HG03457 (cell line): ENCODE measurements at regions not wholly inside any gene's neighbourhood (a gene's known extent, or its start where the extent isn't known, plus 50 kb on each side); places are given as distances from the start of the nearest gene placed in this dataset.
"Not testable (repeated sequence)": the region's sequence is repeated elsewhere in the genome, so short reads cannot be mapped to it uniquely, and the experiment has no call there.

Source experiments
- ATAC-seq: cut with Tn5 transposase; IDR thresholded peaks from one replicate; pipeline ENCODE4 v1.9.1; 2021; ENCODE audit warnings: moderate number of reproducible peaks; ENCODE audit not compliant: unreplicated experiment

DNA sequence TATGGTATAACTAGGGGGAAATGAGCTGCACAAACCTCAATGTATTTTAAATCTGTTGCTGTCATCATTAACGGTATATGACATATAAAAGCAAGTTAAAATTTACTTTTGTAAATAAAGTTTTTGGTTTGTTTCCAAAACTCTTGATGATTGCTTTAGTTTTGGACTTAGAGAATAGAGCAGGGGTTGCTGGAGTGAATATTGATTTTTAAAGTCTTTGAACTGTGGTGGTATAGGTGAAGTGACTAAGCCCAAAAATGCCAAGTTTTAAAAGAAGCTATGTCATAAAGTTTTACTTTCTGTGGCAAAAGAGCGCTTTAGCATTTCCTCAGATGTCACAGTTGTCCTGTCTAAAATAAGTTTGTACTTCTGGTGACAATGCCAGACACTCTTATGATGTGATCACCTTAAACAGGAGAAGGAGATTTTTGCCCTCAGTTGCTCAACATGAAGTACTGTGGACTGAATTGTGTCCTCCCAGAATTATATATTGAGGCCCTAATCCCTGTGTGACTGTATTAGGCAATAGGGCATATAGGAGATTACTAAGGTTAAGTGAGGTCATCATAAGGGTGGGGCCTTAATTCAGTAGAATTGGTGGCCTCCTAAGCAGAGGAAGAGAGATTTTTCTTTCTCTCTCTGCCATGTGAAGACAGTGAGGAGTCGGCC lies 175.2 kb upstream of the PLGLB1 start:
- not testable (repeated sequence) for ATAC-seq

- ATAC-seq: not testable (repeated sequence)
Observed at GRCh38 chr2:87198422-87198821, 176.8 kb upstream of the PLGLB1 start.

DNA sequence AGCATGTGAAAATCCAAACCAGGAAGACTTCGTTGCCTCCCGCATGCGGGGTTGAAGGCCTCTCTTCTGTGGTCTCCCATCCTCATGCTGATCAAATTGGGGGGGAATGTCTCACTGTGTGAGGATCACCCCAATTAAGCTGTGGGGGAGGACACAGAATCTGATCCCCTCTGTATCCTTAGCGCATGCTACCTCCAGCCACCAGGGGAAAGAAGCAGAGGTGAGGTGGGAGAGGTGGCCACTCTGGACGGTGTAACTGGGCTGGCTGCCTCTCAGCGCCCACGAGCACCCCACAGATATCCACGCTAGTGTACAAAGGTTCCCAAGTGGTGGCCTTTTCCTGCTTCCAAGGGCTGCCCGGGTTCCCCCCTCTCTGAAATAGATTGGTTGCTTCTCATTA lies 177.6 kb upstream of the PLGLB1 start:
- not testable (repeated sequence) for ATAC-seq

DNA sequence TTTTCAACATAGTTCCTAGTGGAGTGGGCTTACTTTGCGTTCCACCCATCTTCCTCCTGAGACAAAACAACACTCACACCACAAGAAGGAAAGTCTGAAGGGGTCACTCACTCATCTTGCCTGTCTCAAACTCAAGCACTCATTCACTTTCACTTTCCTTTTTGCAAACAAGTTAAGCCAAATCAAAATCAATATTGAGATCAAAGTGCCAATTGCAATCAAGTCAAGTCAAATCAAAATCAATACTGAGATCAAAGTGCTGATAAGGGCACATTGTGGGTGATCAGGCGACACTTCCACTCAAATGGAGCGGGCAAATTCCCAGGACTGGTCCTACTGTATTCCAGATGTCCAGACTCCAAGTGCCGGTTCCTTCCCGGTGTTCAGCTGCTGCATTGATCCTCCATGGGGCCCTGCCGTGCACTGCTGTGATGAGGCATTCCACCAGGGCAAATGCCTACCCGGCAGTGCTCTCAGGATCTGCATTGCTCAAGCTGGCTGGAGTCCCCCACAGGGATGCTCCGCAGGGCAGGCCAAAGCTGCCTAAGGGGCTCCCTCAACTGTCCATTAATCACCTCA lies 183.0 kb upstream of the PLGLB1 start:
- not testable (repeated sequence) for ATAC-seq

GRCh38 chr2:87212938-87213337 lies 191.3 kb upstream of the PLGLB1 start:
- not testable (repeated sequence) for ATAC-seq

DNA sequence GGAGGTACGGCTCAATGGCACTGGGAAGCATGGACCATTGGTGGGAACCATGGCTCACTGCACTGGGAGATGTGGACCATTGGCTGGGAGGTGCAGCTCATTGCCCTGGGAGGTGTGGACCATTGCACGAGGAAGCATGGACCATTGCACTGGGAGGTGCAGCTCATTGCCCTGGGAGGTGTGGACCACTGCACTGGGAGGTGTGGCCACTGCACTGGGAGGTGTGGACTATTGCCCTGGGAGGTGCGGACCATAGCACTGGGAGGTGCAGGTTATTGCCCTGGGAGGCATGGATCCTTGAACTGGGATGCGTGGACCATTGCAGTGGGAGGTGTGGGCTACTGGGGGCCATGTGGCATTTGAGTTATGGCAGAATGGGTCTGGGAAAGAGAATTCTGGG lies 195.4 kb upstream of the PLGLB1 start:
- not testable (repeated sequence) for ATAC-seq

GRCh38 chr2:87217741-87218410 lies 196.2 kb upstream of the PLGLB1 start:
- ATAC-seq: not testable (repeated sequence)

DNA sequence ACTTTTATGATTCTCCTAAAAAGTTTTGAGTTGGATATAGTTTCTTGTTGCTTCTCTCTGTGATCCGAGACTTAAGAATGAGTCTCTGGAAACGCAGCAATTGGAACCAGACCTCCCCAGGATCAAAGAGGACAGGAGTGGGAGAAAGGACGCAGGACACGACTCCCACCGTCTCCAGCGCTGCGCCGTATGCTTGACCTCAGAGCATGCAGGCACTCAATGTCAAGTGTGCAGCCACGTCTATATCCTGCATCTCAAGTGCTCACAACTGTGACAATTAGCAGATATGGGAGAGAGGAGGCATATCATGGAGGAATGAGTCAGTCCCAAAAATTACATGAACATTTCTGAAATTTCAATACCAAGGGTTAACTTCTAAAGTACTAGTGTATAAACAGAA lies 199.0 kb upstream of the PLGLB1 start:
- ATAC-seq: not testable (repeated sequence)

DNA sequence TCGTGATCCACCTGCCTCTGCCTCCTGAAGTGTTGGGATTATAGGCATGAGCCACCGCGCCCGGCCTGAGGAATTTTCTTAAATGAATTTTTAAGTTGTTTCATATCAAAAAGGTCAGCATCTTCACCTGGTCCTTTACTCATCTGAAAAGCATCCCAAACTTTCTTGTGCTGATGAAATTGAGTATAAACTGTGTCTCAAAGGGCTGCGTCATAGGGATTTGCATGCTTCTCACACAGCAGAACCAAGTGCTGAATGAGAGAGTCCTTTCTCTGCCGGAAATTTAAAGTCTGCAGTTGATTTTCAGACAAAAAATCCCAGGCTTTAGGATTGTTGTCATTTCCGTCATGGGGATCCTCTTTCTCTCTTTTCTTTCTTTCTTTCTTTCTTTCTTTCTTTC lies 200.5 kb upstream of the PLGLB1 start:
- ATAC-seq: not testable (repeated sequence)

GRCh38 chr2:87223873-87224272 lies 202.2 kb upstream of the PLGLB1 start:
- not testable (repeated sequence) for ATAC-seq

DNA sequence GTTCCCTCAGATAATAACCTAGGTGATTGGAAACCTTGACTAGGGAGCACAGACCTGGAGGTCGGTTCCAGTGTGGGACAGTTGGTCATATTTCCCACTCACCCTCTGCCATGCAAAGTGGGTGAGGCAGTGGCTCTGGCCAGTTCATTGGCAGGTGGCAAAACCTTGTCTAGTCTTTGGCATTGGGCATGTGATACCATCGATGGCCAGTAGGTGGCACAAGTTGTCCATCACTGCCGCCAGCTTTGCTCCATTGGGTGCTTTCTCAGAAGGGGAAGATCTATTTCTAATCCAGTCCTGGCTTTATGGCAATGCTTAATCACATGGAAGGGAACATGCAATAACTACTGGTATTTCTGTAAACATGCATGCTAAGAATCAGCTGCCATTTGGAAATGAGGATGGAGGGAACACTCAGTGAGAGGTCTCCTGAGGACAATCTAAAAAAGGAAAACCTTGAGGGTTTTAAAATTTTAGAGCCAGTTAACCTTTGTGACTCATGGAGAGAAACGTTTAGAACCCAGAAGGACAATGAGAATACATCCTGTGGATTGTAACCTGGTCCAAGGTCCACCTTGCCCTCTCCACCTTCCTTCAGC lies 207.5 kb upstream of the PLGLB1 start:
- ATAC-seq: not testable (repeated sequence)

- not testable (repeated sequence) for ATAC-seq
Observed at GRCh38 chr2:87229964-87230363, 208.3 kb upstream of the PLGLB1 start.

- ATAC-seq: not testable (repeated sequence)
Observed at GRCh38 chr2:87235333-87235981, 213.8 kb upstream of the PLGLB1 start.

- ATAC-seq: not testable (repeated sequence)
Observed at GRCh38 chr2:87237570-87238336, 216.1 kb upstream of the PLGLB1 start.

DNA sequence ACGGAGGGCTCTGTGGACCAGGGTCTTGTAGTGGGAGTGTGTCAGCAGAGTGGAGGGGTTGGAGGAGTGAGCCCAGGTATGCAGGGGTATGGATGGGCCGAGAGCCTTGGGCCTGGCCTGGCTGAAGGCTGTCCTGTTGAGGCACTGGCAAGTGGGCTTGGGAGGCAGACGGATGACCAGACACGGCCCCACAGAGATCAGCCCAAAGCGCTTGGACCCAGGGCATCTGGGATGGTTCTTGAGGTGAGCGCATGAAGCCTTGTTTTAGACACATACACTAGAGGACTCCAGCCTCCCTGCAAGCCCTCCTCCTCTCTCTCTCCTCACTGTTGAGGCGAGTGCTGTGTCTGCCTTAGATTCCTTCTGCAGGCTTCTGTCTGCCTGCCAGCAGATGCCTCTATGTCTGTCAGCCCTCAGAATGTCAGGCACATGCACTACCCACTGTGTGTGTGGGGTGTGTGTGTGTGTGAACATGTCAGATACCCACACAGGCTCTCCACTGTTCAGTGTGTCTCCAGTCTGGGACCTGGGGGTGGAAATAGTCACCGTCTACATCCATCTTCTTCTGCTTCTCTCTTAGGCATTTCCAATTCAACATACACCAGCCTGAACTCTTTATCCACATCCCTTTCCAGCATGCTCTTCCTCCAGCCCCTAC lies 218.0 kb upstream of the PLGLB1 start:
- not testable (repeated sequence) for ATAC-seq

DNA sequence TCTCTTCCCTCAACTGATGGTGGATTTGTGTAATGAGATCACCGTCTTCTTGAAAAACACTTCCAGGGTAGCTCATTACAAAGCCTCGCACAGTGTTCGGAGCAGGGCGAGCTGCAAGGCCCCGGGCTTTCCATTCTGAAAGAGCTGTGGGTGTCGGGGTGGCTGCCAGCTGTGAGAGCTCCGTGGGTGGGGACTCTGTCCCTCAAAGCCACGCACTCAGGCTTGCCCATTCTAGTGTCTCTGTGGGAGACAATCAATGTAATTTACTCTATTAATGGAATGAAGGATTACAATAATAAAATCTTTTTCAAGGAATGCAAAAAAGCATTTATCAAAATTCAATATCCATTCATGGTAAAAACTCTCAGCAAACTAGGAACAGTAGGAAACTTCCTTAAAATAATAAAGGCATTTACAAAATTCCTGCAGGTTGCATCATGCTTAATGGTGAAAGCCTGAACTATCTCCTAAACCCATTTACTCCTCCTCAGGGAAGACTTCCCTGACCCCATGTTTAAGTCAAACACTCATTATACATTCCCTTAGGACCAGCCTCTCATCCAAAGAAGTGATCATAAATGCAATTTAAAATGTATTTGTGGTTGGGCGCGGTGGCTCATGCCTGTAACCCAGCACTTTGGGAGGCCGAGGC lies 224.5 kb upstream of the PLGLB1 start:
- not testable (repeated sequence) for ATAC-seq

DNA sequence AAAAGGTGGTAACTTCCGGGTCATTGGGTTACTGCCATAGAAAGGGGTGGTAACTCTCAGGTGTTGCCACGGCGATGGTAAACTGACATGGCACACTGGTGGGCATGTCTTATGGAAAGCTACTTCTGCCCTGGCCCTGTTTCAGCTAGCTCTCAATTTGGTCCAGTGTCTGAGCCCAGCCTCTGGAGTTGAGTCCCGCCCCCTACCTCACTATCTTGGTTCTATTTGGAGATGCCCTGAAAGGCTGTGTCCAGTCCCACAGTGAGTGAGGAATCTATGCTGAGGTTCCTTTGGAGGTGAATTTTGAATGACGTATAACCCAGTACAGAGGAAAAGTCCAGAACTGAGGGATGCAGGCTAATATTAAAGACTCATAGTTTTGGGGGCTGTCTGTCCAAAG lies 230.4 kb upstream of the PLGLB1 start:
- not testable (repeated sequence) for ATAC-seq

- not testable (repeated sequence) for ATAC-seq
Observed at GRCh38 chr2:87254562-87254961, 232.9 kb upstream of the PLGLB1 start.

GRCh38 chr2:87255410-87255809 lies 233.8 kb upstream of the PLGLB1 start:
- ATAC-seq: not testable (repeated sequence)
